Transverse colon (tissue), 4 donors: ENCODE measurements at regions not wholly inside any gene's neighbourhood (a gene's known extent, or its start where the extent isn't known, plus 50 kb on each side); places are given as distances from the start of the nearest gene placed in this dataset.

Experiments used
- CTCF ChIP-seq, 5 experiments: fragments of 200-600 bp in 3 of 5; fragments of 450-650 bp in 2 of 5; sonication (generic) in 3 of 5; IDR thresholded peaks; 1 replicate in 2 of 5; 2 replicates in 3 of 5; pipeline ENCODE4 v1.5.1; 2016 to 2017; ENCODE audit warnings: antibody characterized with exemption in 5 of 5, inconsistent platforms in 3 of 5, mild to moderate bottlenecking in 2 of 5, moderate library complexity in 1 of 5
- POLR2A ChIP-seq: fragments of 450-650 bp; IDR thresholded peaks from one replicate; pipeline ENCODE4 v1.6.1; 2016; ENCODE audit warnings: antibody characterized with exemption, mild to moderate bottlenecking, moderate library complexity
- POLR2AphosphoS5 ChIP-seq, 3 donors: sonication (generic); formaldehyde crosslinking; IDR thresholded peaks; one replicate each; pipeline ENCODE4 v1.6.1; 2016; ENCODE audit warnings: antibody characterized with exemption in 3 of 3

DNA sequence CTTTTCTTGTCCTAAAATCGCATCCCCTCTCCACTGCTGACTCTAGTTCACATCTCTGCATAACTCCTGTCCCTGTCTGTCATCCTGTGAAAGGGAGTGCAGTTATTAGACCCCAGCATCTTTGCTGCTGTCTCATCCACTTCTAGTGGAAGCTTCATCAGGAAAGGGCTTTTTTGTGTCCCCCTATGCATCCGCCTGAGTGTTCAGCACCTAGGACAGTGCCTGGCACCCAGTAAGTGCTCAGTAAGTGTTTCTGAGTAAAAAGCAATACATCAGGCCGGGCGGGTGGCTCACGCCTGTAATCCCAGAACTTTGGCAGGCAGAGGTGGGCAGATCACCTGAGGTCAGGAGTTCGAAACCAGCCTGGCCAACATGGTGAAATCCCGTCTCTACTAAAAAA, 211.8 kb upstream of the FOXK1 start:
- no peak for TF ChIP-seq CTCF (IDR thresholded peaks at IDR 0.05)
- TF ChIP-seq POLR2AphosphoS5 (IDR thresholded peaks at IDR 0.05) = no peak
- TF ChIP-seq POLR2A = no peak
